ENCODE measurements at regions not wholly inside any gene's neighbourhood (a gene's known extent, or its start where the extent isn't known, plus 50 kb on each side); places are given as distances from the start of the nearest gene placed in this dataset.

- no peak for TF ChIP-seq CTCF (IDR thresholded peaks at IDR 0.05; ENCODE audit: insufficient read depth, missing control alignments)
- no peak for DNase-seq (ENCODE audit: insufficient read length, low spot score)
- no peak for FAIRE-seq
Measured at GRCh38 chr6:40734607-40735006, 147.4 kb upstream of the LRFN2 start.

GRCh38 chr6:40733770-40734396, 146.7 kb upstream of the LRFN2 start:
- FAIRE-seq (no peak), DNase-seq (ENCODE audit: insufficient read length, low spot score) (no peak)
- no peak for TF ChIP-seq CTCF (IDR thresholded peaks at IDR 0.05; ENCODE audit: insufficient read depth, missing control alignments)

GRCh38 chr6:40733290-40733689, 146.1 kb upstream of the LRFN2 start:
- no peak for TF ChIP-seq CTCF (IDR thresholded peaks at IDR 0.05; ENCODE audit: insufficient read depth, missing control alignments)
- DNase-seq (ENCODE audit: insufficient read length, low spot score) (no peak), FAIRE-seq (no peak)

- FAIRE-seq: no peak
- TF ChIP-seq CTCF (IDR thresholded peaks at IDR 0.05; ENCODE audit: insufficient read depth, missing control alignments): no peak
- DNase-seq (ENCODE audit: insufficient read length, low spot score): no peak
Measured at GRCh38 chr6:40732878-40733277, 145.7 kb upstream of the LRFN2 start.

- no peak for DNase-seq (ENCODE audit: insufficient read length, low spot score)
- no peak for TF ChIP-seq CTCF (IDR thresholded peaks at IDR 0.05; ENCODE audit: insufficient read depth, missing control alignments)
- FAIRE-seq: no peak
Measured at GRCh38 chr6:40728643-40729042, 141.5 kb upstream of the LRFN2 start.

- FAIRE-seq (no peak), DNase-seq (ENCODE audit: insufficient read length, low spot score) (no peak)
- TF ChIP-seq CTCF (IDR thresholded peaks at IDR 0.05; ENCODE audit: insufficient read depth, missing control alignments): no peak
Measured at GRCh38 chr6:40727271-40727670, 140.1 kb upstream of the LRFN2 start.

- no peak for TF ChIP-seq CTCF (IDR thresholded peaks at IDR 0.05; ENCODE audit: insufficient read depth, missing control alignments)
- no peak for DNase-seq (ENCODE audit: insufficient read length, low spot score)
- FAIRE-seq: no peak
Measured at GRCh38 chr6:40726853-40727252, 139.7 kb upstream of the LRFN2 start.
